H1 (cell line): ENCODE measurements at regions not wholly inside any gene's neighbourhood (a gene's known extent, or its start where the extent isn't known, plus 50 kb on each side); places are given as distances from the start of the nearest gene placed in this dataset.

Experiments
- CTCF ChIA-PET: fragments of 300-600 bp; sonication (Branson Sonifier 250); formaldehyde crosslinking; loops from one replicate; lab custom pipeline; 2021; ENCODE audit not compliant: partially characterized antibody; lab: Charles Lee
- POLR2A ChIA-PET: fragments of 300-600 bp; sonication (Branson Sonifier 250); formaldehyde crosslinking; loops from one replicate; lab custom pipeline; 2021; ENCODE audit warnings: inconsistent platforms; ENCODE audit not compliant: partially characterized antibody; lab: Charles Lee
- DNase-seq, 2 experiments: peaks; one replicate each; pipeline versions ENCODE4 v3.0.0 to v3.0.0-alpha.2; 2010 to 2022; ENCODE audit warnings: low spot score in 2 of 2, low read depth in 1 of 2, mixed read lengths in 1 of 2
- FAIRE-seq: peaks from 2 replicates; lab custom pipeline; 2011; peaks lifted over from hg19 to GRCh38; lab: Jason Lieb, UNC
- H2AFZ ChIP-seq: 2 replicates; pipeline ENCODE4 v1.8.1; 2012; ENCODE audit warnings: low read length, inconsistent platforms
- H2AK5ac ChIP-seq: 2 replicates; pipeline ENCODE4 v1.6.1; 2013; ENCODE audit warnings: low read depth, low read length
- H2BK120ac ChIP-seq: replicated peaks from 2 replicates; pipeline ENCODE3; 2013; ENCODE audit warnings: low read depth, low read length, inconsistent platforms
- H2BK12ac ChIP-seq: 2 replicates; pipeline ENCODE4 v1.6.1; 2013; ENCODE audit warnings: low read depth, low read length
- H2BK15ac ChIP-seq: 2 replicates; pipeline ENCODE4 v1.6.1; 2013; ENCODE audit warnings: low read length
- H2BK20ac ChIP-seq: 2 replicates; pipeline ENCODE4 v1.6.1; 2013; ENCODE audit warnings: low read length
- H2BK5ac ChIP-seq: 2 replicates; pipeline ENCODE4 v1.6.1; 2013; ENCODE audit warnings: low read depth, low read length
- H3K14ac ChIP-seq: 2 replicates; pipeline ENCODE4 v1.6.1; 2013; ENCODE audit warnings: inconsistent platforms; ENCODE audit not compliant: insufficient read length
- H3K18ac ChIP-seq: 2 replicates; pipeline ENCODE4 v1.6.1; 2013; ENCODE audit warnings: low read length; ENCODE audit errors: extremely low read depth
- H3K23ac ChIP-seq: 2 replicates; pipeline ENCODE4 v1.6.1; 2013; ENCODE audit warnings: inconsistent platforms; ENCODE audit not compliant: insufficient read length
- H3K23me2 ChIP-seq: 2 replicates; pipeline ENCODE4 v1.6.1; 2013; ENCODE audit warnings: low read depth, low read length
- H3K27ac ChIP-seq: 2 replicates; pipeline ENCODE4 v1.6.1; 2011; ENCODE audit warnings: low read depth, low read length, inconsistent platforms
- H3K27me3 ChIP-seq, 4 experiments: replicated peaks in 1 of 4; 1 replicate in 1 of 4; 2 replicates in 3 of 4; pipeline versions ENCODE4 v1.6.1 to v1.8.1; 2011 to 2013; ENCODE audit warnings: low read length in 3 of 4, mild to moderate bottlenecking in 3 of 4, inconsistent platforms in 2 of 4, mixed read lengths in 2 of 4, moderate library complexity in 1 of 4; ENCODE audit not compliant: control insufficient read depth in 3 of 4, insufficient read depth in 3 of 4; ENCODE audit errors: extremely low read depth in 1 of 4
- H3K36me3 ChIP-seq, 4 experiments: 2 replicates each; pipeline versions ENCODE4 v1.6.1 to v1.8.1; 2011 to 2013; ENCODE audit warnings: mild to moderate bottlenecking in 4 of 4, low read length in 3 of 4, moderate library complexity in 2 of 4, control low read depth in 1 of 4, inconsistent platforms in 1 of 4; ENCODE audit not compliant: insufficient read depth in 4 of 4, control insufficient read depth in 2 of 4
- H3K4ac ChIP-seq: replicated peaks from 2 replicates; pipeline ENCODE3; 2013; ENCODE audit warnings: low read length, low read depth, mixed read lengths, inconsistent platforms; ENCODE audit not compliant: insufficient read length
- H3K4me1 ChIP-seq, 4 experiments: replicated peaks in 1 of 4; 1 replicate in 1 of 4; 2 replicates in 3 of 4; pipeline versions ENCODE4 v1.6.1 to v1.8.1; 2011 to 2013; ENCODE audit warnings: low read length in 3 of 4, inconsistent platforms in 2 of 4, mixed read lengths in 1 of 4; ENCODE audit not compliant: insufficient read depth in 4 of 4, control insufficient read depth in 3 of 4
- H3K4me2 ChIP-seq, 2 experiments: 2 replicates each; pipeline versions ENCODE4 v1.6.1 to v1.8.1; 2011 to 2013; ENCODE audit warnings: low read depth in 2 of 2, low read length in 2 of 2, control low read depth in 1 of 2, inconsistent platforms in 1 of 2, mild to moderate bottlenecking in 1 of 2; ENCODE audit not compliant: insufficient read depth in 1 of 2
- H3K4me3 ChIP-seq, 4 experiments: fragments of 200-600, 300-600 bp in 1 of 4; sonication (generic), shearing (Covaris generic), sonication (Bioruptor Twin) in 1 of 4; 2 replicates each; pipeline versions ENCODE4 v1.5.1 to v1.8.1; 2011 to 2016; ENCODE audit warnings: low read length in 4 of 4, low read depth in 3 of 4, control low read depth in 2 of 4, inconsistent platforms in 2 of 4, mild to moderate bottlenecking in 2 of 4, mixed read lengths in 1 of 4, moderate library complexity in 1 of 4; ENCODE audit not compliant: insufficient read depth in 2 of 4; ENCODE audit errors: extremely low read depth in 1 of 4
- H3K56ac ChIP-seq: replicated peaks from 2 replicates; pipeline ENCODE3; 2013; ENCODE audit warnings: low read depth, mild to moderate bottlenecking, mixed read lengths, low read length, inconsistent platforms; ENCODE audit not compliant: insufficient read length
- H3K79me1 ChIP-seq: 2 replicates; pipeline ENCODE4 v1.6.1; 2013; ENCODE audit warnings: low read depth, low read length, control low read depth
- H3K79me2 ChIP-seq, 2 experiments: 2 replicates each; pipeline versions ENCODE4 v1.6.1 to v1.8.1; 2012 to 2013; ENCODE audit warnings: low read length in 2 of 2, mild to moderate bottlenecking in 2 of 2, inconsistent platforms in 1 of 2; ENCODE audit not compliant: insufficient read depth in 2 of 2, control insufficient read depth in 1 of 2
- H3K9ac ChIP-seq, 4 experiments: replicated peaks in 1 of 4; 1 replicate in 1 of 4; 2 replicates in 3 of 4; pipeline versions ENCODE4 v1.6.1 to v1.8.1; 2011 to 2013; ENCODE audit warnings: low read depth in 3 of 4, low read length in 3 of 4, control low read depth in 2 of 4, mild to moderate bottlenecking in 2 of 4, moderate library complexity in 2 of 4, inconsistent platforms in 1 of 4; ENCODE audit errors: extremely low read depth in 1 of 4
- H3K9me3 ChIP-seq, 2 experiments: 2 replicates each; pipeline versions ENCODE4 v1.6.1 to v1.8.1; 2012 to 2013; ENCODE audit warnings: mild to moderate bottlenecking in 2 of 2, moderate library complexity in 2 of 2, control low read depth in 1 of 2, inconsistent platforms in 1 of 2, low read depth in 1 of 2, low read length in 1 of 2, mixed read lengths in 1 of 2; ENCODE audit not compliant: insufficient read depth in 2 of 2
- H4K20me1 ChIP-seq, 2 experiments: replicated peaks in 1 of 2; 2 replicates each; pipeline versions ENCODE3 to v1.8.1; 2011 to 2013; ENCODE audit warnings: inconsistent platforms in 2 of 2, low read length in 2 of 2, mild to moderate bottlenecking in 1 of 2; ENCODE audit not compliant: insufficient read depth in 2 of 2, control insufficient read depth in 1 of 2
- H4K5ac ChIP-seq: 2 replicates; pipeline ENCODE4 v1.6.1; 2013; ENCODE audit warnings: low read length, low read depth, mixed read lengths, inconsistent platforms; ENCODE audit not compliant: insufficient read length
- H4K8ac ChIP-seq: 2 replicates; pipeline ENCODE4 v1.8.0; 2013; ENCODE audit warnings: mild to moderate bottlenecking, moderate library complexity, low read length, inconsistent platforms; ENCODE audit not compliant: insufficient read depth; ENCODE audit errors: extremely low read depth
- H4K91ac ChIP-seq: replicated peaks from 2 replicates; pipeline ENCODE3; 2013; ENCODE audit warnings: low read length, mixed read lengths, inconsistent platforms; ENCODE audit not compliant: insufficient read length
- POLR2A ChIP-seq, 2 experiments: IDR thresholded peaks; 1 replicate in 1 of 2; 2 replicates in 1 of 2; pipeline ENCODE4 v1.6.1; 2011; ENCODE audit warnings: low read depth in 2 of 2, low read length in 2 of 2, mild to moderate bottlenecking in 2 of 2; ENCODE audit errors: control extremely low read depth in 1 of 2
- WGBS, 2 experiments: shearing (Covaris generic) in 1 of 2; methylation state at CpG; one replicate each; pipeline versions ENCODE4 v1.1.6 to v1.1.7; 2013 to 2015; ENCODE audit warnings: low lambda C conversion rate in 2 of 2, mixed read lengths in 2 of 2, inconsistent platforms in 1 of 2, low coverage in 1 of 2, missing lambda C conversion rate in 1 of 2; ENCODE audit not compliant: insufficient replicate concordance in 2 of 2, insufficient coverage in 1 of 2, insufficient read length in 1 of 2; ENCODE audit errors: extremely low coverage in 1 of 2, missing lambda C conversion rate in 1 of 2; 5-methylcytosine and 5-hydroxymethylcytosine counted together
- TF ChIP-seq, protein P1 (sequence below): IDR thresholded peaks from 2 replicates; pipeline ENCODE4 v1.6.1; 2012; ENCODE audit warnings: inconsistent platforms

DNA sequence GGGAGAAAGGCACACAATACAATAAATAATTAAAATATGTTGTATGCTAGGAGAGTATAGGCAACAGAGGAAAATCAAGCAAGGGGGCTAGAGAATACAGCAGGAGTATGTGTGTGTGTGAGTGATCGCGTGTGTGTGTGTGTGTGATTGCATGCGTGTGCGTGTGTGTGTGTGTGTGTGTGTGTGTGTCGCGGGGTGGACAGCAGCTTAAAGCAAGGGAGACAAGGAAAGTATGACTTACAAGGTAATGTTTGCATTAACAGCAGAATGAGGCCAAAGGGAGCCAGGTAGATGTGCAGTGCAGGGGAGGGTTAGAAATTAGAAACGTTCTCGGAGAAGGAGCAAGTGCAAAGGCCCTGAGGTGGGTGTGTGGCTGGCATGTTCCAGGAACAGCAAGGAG, 57.4 kb upstream of the KCNA1 start:
- ChIA-PET CTCF (interaction anchor here (1.1 to 16.6 kb wide), 4 partner anchors 15 to 233 kb away, joined by 5 to 162 read pairs (median 92); partner anchors contain the start of gene KCNA1), POLR2A (no interaction called here)
- no peak overlapping the region for H3K14ac ChIP-seq
- H3K79me2 ChIP-seq: no peaks in the 10 kb centered on the region
- no peak overlapping the region for H2AFZ ChIP-seq
- no peak overlapping the region for H3K27ac ChIP-seq
- H3K36me3 ChIP-seq: no peaks in the 10 kb centered on the region
- H4K20me1 ChIP-seq: no peaks in the 10 kb centered on the region
- H3K27me3 ChIP-seq: peaks cover 0 to 2% (median 0%) of the 10 kb centered on the region in 4 experiments; a peak in 2 of 7 replicates
- H3K4ac ChIP-seq: no peak overlapping the region
- 75% methylated on average over 6 of the region's 8 CpGs; no CpG with 5 or more reads in 1 of the 2 experiments for WGBS, 2 experiments
- no peaks in the 10 kb centered on the region for H3K79me1 ChIP-seq
- no peak overlapping the region for H3K9ac ChIP-seq
- H2BK12ac ChIP-seq: no peak overlapping the region
- DNase-seq (no peak), FAIRE-seq (no peak)
- no peak overlapping the region for H2AK5ac ChIP-seq
- peaks cover 0 to under 1% (median under 1%) of the 10 kb centered on the region in 4 experiments; a peak in 1 of 7 replicates for H3K4me1 ChIP-seq
- no peak overlapping the region for H4K91ac ChIP-seq
- no peaks in the 10 kb centered on the region; the same call in 1 of the 2 replicates for H3K23me2 ChIP-seq
- no peak overlapping the region for H3K56ac ChIP-seq
- no peak overlapping the region for H2BK20ac ChIP-seq
- no peak overlapping the region for H2BK120ac ChIP-seq
- no peaks in the 10 kb centered on the region for H3K9me3 ChIP-seq
- H3K4me3 ChIP-seq: no peak overlapping the region
- no peak overlapping the region for H4K8ac ChIP-seq
- no peak overlapping the region for H3K23ac ChIP-seq
- H3K4me2 ChIP-seq: no peak overlapping the region
- H2BK15ac ChIP-seq: no peak overlapping the region
- TF ChIP-seq, protein P1, sequence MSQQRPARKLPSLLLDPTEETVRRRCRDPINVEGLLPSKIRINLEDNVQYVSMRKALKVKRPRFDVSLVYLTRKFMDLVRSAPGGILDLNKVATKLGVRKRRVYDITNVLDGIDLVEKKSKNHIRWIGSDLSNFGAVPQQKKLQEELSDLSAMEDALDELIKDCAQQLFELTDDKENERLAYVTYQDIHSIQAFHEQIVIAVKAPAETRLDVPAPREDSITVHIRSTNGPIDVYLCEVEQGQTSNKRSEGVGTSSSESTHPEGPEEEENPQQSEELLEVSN: no peak
- no peak for TF ChIP-seq POLR2A (IDR thresholded peaks at IDR 0.05; ENCODE audit: control extremely low read depth in 1 of 2, low read depth in 2 of 2, low read length in 2 of 2)
- H4K5ac ChIP-seq: no peak overlapping the region
- no peak overlapping the region for H2BK5ac ChIP-seq
- no peak overlapping the region for H3K18ac ChIP-seq
